ENCODE measurements at regions not wholly inside any gene's neighbourhood (a gene's known extent, or its start where the extent isn't known, plus 50 kb on each side); places are given as distances from the start of the nearest gene placed in this dataset.
"Not testable (repeated sequence)": the region's sequence is repeated elsewhere in the genome, so short reads cannot be mapped to it uniquely, and the experiment has no call there.

DNA sequence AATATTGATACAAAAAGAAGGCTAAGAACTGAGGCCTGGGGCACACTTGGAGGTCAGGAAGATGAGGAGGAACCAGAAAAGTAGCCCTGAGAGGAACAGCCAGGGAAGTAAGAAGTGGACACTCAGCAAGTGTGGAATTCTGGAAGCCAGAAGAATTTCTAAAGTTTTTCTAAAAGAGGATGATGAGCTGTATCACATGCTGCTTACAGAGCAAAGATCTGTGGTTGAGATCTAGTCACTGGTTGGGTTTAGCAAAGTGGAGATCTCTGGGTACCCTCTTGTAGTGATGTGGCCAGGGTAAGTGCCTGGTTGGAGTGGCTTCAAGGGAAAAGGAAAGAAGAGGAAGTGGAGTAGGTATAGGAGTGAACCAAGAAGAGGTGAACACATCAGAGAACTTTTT lies 95.4 kb upstream of the DAZL start:
- in situ Hi-C loops (cut with HindIII; ENCODE audit: low sequenced_read_pairs): no loop called here
- DNase-seq (ENCODE audit: low spot score): no peak

DNA sequence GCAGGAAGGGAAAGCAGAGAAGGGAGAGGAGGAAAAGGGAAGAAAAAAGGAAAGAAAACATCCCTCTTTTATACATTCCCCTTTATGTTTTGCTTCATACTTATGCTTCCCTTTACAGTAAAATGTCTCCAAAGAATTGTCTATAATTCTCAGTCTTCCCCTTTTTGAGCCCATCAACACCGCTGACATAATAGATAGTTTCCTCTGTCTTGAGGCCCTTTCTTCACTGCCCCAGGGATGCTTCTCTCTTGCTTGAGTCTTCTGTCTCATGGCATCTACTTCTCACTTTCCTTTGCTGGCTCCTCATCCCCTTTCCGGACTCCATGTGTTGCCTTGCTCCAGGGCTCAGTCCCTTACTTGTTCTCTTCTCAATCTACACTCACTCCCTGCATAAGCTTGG lies 99.7 kb upstream of the DAZL start:
- DNase-seq (ENCODE audit: low spot score): no peak

DNA sequence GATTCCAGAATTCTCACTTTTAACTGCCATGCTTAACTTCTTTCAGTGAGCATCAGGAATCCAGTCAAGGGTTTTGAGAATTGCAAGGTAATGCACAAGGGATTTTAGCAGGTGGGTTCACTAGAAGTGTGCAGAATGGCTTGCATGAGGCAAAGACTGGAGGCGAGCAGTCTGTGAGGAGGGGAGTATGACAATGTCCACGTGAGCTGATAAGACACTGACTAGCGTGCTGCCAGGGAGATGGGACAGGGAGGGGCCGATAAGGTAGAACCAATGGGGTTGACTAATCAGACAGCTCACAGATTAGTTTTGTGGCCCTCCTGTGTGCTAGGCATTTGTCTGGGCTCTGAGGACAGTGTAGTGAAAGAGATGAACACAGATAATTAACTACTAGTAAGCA lies 102.0 kb upstream of the DAZL start:
- DNase-seq (ENCODE audit: low spot score): no peak

More for the DNA sequence above, 99.7 kb upstream of the DAZL start:
- in situ Hi-C loops (cut with HindIII; ENCODE audit: low sequenced_read_pairs): no loop called here

DNA sequence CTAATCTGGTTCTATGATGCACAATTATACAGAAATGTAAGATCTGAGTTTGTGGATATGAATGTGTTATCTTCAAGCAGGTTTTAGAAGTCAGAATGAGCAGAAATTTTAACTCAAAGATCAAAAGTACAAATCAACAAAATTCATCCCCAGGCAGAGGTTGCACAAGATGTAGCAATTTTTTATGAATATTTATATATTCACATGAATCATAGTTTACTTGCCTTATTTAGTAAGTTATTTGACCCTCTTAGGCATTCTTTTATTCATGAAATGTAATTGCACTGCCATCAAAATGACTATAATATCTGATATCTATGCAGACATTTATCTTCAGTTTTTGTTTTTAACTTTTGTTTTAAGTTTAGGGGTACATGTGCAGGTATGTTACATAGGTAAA lies 103.1 kb upstream of the DAZL start:
- in situ Hi-C loops (cut with HindIII; ENCODE audit: low sequenced_read_pairs): no loop called here
- DNase-seq (ENCODE audit: low spot score): no peak

More for the DNA sequence above, 102.0 kb upstream of the DAZL start:
- in situ Hi-C loops (cut with HindIII; ENCODE audit: low sequenced_read_pairs): no loop called here

DNA sequence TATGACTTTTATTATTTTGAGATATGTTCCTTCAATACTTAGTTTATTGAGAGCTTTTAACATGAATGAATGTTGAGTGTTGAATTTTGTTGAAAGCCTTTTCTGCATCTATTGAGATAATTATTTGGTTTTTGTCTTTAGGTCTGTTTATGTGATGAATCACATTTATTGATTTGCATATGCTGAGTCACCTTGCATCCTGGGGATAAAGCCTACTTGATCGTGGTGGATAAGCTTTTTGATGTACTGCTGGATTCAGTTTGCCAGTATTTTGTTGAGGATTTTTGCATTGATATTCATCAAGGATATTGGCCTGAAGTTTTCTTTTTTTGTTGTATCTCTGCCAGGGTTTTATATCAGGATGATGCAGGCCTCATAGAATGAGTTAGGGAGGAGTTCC lies 106.5 kb upstream of the DAZL start:
- DNase-seq (ENCODE audit: low spot score); in situ Hi-C loops (cut with HindIII; ENCODE audit: low sequenced_read_pairs): not testable (repeated sequence)

- no peak for DNase-seq (ENCODE audit: low spot score)
These were observed 110.1 kb upstream of the DAZL start for GRCh38 chr3:16715281-16715680.

GRCh38 chr3:16719426-16719825 lies 114.2 kb upstream of the DAZL start:
- no peak for DNase-seq (ENCODE audit: low spot score)
- in situ Hi-C loops (cut with HindIII; ENCODE audit: low sequenced_read_pairs): no loop called here

More at GRCh38 chr3:16715281-16715680, 110.1 kb upstream of the DAZL start:
- in situ Hi-C loops (cut with HindIII; ENCODE audit: low sequenced_read_pairs): no loop called here

DNA sequence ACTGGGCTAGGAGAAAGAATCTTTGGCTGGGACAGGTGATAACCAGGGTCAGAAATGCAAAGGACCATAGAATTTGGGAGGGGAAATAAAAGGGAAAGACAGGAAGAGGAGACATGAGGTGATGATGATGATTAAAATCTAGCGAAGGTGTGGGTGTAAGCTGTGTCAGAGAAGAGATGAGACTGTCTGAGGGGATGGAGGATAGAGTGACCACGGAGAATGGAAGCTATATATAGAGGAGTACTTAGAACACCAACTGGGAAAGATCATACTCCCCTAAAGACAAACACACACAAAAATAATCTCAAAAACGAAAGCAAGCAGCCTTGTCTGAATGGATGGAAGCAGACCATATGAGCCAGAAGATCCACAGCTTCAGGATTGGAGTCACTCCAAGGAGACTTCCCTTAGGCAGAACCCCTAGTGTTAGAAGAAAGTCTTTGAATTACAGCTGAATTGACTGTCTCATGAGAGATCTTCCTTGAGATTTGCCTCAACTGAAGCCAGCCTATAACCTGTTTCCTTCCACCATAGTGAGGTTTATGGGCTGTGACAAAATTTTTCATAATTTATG lies 115.2 kb upstream of the DAZL start:
- in situ Hi-C loops (cut with HindIII; ENCODE audit: low sequenced_read_pairs): no loop called here
- DNase-seq (ENCODE audit: low spot score): peak; percentile 8

DNA sequence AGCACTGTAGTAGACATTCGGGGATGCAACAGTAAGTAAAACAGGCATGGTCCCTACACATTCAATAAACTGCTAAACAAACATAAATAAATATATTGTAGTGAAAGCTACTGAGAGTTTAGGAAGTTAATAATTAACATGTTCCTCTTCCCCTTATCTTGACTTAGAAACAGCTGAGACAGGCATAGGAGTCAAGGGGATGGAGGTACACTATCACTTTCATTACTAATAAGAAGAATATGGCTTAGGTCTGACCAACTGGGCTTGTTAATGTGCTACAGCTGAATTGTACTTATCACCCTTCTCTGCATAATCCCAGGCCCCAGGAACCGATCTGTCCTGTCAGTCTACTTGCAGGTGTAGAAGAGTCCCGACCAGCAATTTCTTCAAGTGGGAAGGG lies 116.3 kb upstream of the DAZL start:
- no peak for DNase-seq (ENCODE audit: low spot score)
- in situ Hi-C loops (cut with HindIII; ENCODE audit: low sequenced_read_pairs): no loop called here

- in situ Hi-C loops (cut with HindIII; ENCODE audit: low sequenced_read_pairs): no loop called here
- DNase-seq (ENCODE audit: low spot score): peak; percentile 26
These were observed 118.8 kb upstream of the DAZL start for GRCh38 chr3:16723978-16724377.

DNA sequence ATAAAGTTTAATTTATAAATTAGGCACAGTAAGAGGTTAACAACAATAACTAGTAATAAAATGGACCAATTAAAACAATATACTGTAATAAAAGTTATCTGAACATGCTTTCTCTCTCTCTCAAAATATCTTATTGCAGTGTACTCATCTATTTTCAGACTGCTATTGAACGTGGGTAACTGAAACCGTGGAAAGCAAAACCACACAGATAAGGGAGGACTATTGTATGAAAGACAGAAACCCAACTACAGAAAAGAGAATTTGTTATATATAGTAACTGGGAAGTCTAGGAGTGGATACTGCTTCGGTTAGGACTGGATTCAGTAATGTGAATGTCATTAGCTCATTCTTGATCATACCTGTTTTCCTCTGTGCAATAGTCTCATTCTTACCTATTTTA lies 119.3 kb upstream of the DAZL start:
- DNase-seq (ENCODE audit: low spot score): no peak
- in situ Hi-C loops (cut with HindIII; ENCODE audit: low sequenced_read_pairs): no loop called here

DNA sequence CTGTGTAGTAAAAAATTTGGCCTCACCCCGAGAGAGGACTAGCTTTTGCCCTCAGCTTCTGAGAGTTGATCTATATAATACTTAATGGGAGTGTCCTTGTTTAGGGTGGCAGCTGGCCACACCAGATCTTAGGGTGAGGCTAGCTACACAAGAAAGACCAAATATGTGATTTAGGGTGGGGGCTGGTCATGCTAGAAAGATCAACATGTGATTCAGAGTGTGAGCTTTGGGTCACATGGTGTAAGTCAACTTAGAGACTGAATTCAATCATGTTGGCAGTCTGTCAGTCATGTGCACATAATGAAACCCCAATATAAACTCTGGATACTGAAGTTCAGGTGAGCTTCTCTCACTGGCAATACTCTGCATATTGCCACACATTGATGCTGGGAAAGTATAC lies 120.7 kb upstream of the DAZL start:
- in situ Hi-C loops (cut with HindIII; ENCODE audit: low sequenced_read_pairs): no loop called here
- DNase-seq (ENCODE audit: low spot score): no peak

- DNase-seq (ENCODE audit: low spot score): no peak
- in situ Hi-C loops (cut with HindIII; ENCODE audit: low sequenced_read_pairs): no loop called here
These were observed 123.8 kb upstream of the DAZL start for GRCh38 chr3:16728770-16729745.

- in situ Hi-C loops (cut with HindIII; ENCODE audit: low sequenced_read_pairs): no loop called here
- DNase-seq (ENCODE audit: low spot score): no peak
These were observed 133.2 kb upstream of the DAZL start for GRCh38 chr3:16738451-16738850.

DNA sequence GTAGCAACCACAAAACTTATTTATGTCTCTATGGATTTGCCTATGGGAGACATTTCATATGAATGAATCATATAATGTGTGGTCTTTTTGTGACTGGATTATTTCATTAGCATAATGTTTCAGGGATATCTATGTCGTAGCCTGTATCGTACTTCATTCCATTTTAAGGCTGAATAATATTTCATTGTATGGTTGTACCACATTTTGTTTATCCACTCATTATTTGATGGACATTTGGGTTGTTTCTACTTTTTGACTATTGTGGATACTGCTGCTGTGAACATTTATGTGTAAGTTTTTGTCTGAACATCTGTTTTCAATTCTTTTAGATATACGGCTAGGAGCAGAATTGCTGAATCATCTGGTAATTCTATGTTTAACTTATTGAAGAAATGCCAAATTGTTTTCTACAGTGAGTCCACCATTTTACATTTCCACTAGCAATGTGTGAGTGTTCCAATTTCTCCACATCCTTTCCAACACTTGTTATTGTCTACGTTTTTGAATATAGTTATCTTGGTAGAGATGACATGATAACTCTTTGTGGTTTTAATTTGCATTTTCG lies 134.4 kb upstream of the DAZL start:
- DNase-seq (ENCODE audit: low spot score): no peak
- in situ Hi-C loops (cut with HindIII; ENCODE audit: low sequenced_read_pairs): no loop called here

GRCh38 chr3:16740515-16740914 lies 135.3 kb upstream of the DAZL start:
- DNase-seq (ENCODE audit: low spot score): no peak
- in situ Hi-C loops (cut with HindIII; ENCODE audit: low sequenced_read_pairs): no loop called here

GRCh38 chr3:16741103-16741758 lies 136.0 kb upstream of the DAZL start:
- DNase-seq (ENCODE audit: low spot score): no peak
- in situ Hi-C loops (cut with HindIII; ENCODE audit: low sequenced_read_pairs): no loop called here

- no peak for DNase-seq (ENCODE audit: low spot score)
- in situ Hi-C loops (cut with HindIII; ENCODE audit: low sequenced_read_pairs): no loop called here
These were observed 136.7 kb upstream of the DAZL start for GRCh38 chr3:16741890-16742289.

DNA sequence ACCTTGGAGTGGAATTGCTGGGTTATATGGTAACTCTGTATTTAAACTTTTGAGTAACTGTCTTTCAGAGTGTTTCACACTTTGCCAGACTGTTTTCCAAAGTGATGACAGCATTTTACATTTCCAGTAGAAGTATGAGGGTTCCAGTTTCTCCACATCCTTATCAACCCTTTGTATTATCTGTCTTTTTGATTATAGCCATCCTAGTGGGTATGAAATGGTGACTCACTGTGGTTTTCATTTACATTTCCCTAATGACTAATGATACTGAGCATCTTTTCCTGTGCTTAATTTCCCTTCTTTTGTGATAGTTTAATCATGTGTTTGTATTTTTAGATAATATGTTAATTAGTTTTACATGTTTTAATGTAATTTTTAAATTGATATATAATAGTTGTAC lies 138.1 kb upstream of the DAZL start:
- DNase-seq (ENCODE audit: low spot score): no peak
- in situ Hi-C loops (cut with HindIII; ENCODE audit: low sequenced_read_pairs): no loop called here
